K562 (cell line): ENCODE measurements at regions not wholly inside any gene's neighbourhood (a gene's known extent, or its start where the extent isn't known, plus 50 kb on each side); places are given as distances from the start of the nearest gene placed in this dataset.

Source experiments
- HOXB6 ChIP-seq: fragments of 250-450 bp; sonication (Bioruptor Pico); IDR thresholded peaks from 2 replicates; pipeline ENCODE4 v1.5.1; 2022; ENCODE audit warnings: mild to moderate bottlenecking, borderline replicate concordance
- MBD2 ChIP-seq: sonication (generic); IDR thresholded peaks from 2 replicates; pipeline ENCODE4 v1.6.1; 2016; ENCODE audit warnings: low read depth, borderline replicate concordance
- NFE2 ChIP-seq: IDR thresholded peaks from 2 replicates; pipeline ENCODE4 v1.6.1; 2014; ENCODE audit warnings: antibody characterized with exemption, low read depth
- RCOR1 ChIP-seq, 2 experiments: IDR thresholded peaks; 2 replicates each; pipeline ENCODE4 v1.6.1; 2012; ENCODE audit warnings: low read depth in 2 of 2, low read length in 2 of 2, borderline replicate concordance in 1 of 2, improper control_type of control experiment in 1 of 2
- RFX1 ChIP-seq: fragments of 450-650 bp; IDR thresholded peaks from 2 replicates; pipeline ENCODE4 v1.6.1; 2016; ENCODE audit warnings: mild to moderate bottlenecking, moderate library complexity
- SMARCA4 ChIP-seq: fragments of 450-650 bp; IDR thresholded peaks from 2 replicates; pipeline ENCODE4 v1.6.1; 2016
- ZNF668 ChIP-seq: fragments of 250-450 bp; sonication (Bioruptor Pico); IDR thresholded peaks from 2 replicates; pipeline ENCODE4 v1.8.0; 2022; ENCODE audit warnings: mild to moderate bottlenecking, inconsistent platforms
- TF ChIP-seq, protein P1 (sequence below): fragments of 450-650 bp; IDR thresholded peaks from 2 replicates; pipeline ENCODE4 v1.6.1; 2018; ENCODE audit not compliant: partially characterized antibody
- TF ChIP-seq, protein P2 (sequence below): sonication (generic); formaldehyde crosslinking; IDR thresholded peaks from 2 replicates; pipeline ENCODE4 v1.8.0; 2022; ENCODE audit warnings: mild to moderate bottlenecking, missing genetic modification reagents

- TF ChIP-seq, protein P1, sequence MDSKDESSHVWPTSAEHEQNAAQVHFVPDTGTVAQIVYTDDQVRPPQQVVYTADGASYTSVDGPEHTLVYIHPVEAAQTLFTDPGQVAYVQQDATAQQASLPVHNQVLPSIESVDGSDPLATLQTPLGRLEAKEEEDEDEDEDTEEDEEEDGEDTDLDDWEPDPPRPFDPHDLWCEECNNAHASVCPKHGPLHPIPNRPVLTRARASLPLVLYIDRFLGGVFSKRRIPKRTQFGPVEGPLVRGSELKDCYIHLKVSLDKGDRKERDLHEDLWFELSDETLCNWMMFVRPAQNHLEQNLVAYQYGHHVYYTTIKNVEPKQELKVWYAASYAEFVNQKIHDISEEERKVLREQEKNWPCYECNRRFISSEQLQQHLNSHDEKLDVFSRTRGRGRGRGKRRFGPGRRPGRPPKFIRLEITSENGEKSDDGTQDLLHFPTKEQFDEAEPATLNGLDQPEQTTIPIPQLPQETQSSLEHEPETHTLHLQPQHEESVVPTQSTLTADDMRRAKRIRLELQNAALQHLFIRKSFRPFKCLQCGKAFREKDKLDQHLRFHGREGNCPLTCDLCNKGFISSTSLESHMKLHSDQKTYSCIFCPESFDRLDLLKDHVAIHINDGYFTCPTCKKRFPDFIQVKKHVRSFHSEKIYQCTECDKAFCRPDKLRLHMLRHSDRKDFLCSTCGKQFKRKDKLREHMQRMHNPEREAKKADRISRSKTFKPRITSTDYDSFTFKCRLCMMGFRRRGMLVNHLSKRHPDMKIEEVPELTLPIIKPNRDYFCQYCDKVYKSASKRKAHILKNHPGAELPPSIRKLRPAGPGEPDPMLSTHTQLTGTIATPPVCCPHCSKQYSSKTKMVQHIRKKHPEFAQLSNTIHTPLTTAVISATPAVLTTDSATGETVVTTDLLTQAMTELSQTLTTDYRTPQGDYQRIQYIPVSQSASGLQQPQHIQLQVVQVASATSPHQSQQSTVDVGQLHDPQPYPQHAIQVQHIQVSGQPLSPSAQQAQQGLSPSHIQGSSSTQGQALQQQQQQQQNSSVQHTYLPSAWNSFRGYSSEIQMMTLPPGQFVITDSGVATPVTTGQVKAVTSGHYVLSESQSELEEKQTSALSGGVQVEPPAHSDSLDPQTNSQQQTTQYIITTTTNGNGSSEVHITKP: peak; percentile 15
- TF ChIP-seq NFE2 (peak; percentile 78), HOXB6 (no peak), MBD2 (peak; percentile 46; the same call in 1 of the 2 replicates), RFX1 (peak; percentile 95), SMARCA4 (peak; percentile 90), RCOR1 (IDR thresholded peaks at IDR 0.05; ENCODE audit: borderline replicate concordance in 1 of 2, low read depth in 2 of 2, low read length in 2 of 2) (peak in 1 of 2 experiments; percentile 65; a peak in 1 of 4 replicates), ZNF668 (CRISPR knock-in tag) (no peak)
- TF ChIP-seq, protein P2, sequence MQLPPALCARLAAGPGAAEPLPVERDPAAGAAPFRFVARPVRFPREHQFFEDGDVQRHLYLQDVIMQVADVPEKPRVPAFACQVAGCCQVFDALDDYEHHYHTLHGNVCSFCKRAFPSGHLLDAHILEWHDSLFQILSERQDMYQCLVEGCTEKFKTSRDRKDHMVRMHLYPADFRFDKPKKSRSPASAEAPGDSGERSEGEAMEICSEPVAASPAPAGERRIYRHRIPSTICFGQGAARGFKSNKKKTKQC (CRISPR knock-in tag): no peak
Measured at GRCh38 chr17:33942414-33942813, 312.7 kb upstream of the CCL2 start (continued).
